Mucosa of descending colon (tissue), 3 donors: ENCODE measurements at regions not wholly inside any gene's neighbourhood (a gene's known extent, or its start where the extent isn't known, plus 50 kb on each side); places are given as distances from the start of the nearest gene placed in this dataset.
A peak's percentile ranks its signal among the peaks of the same experiment; 100 is the strongest.

ENCODE experiments used
- ATAC-seq: fragments of 200-7000 bp; cut with Tn5 transposase; one replicate; pipeline ENCODE4 v1.9.1; 2020; ENCODE audit warnings: mild to moderate bottlenecking, moderate library complexity
- DNase-seq, 3 donors: peaks; one replicate each; pipeline ENCODE4 v3.0.0-alpha.2; 2020
- H3K36me3 ChIP-seq: fragments of 200-600 bp; one replicate; pipeline ENCODE4 v1.8.0; 2021; ENCODE audit warnings: low read depth, mild to moderate bottlenecking
- H3K4me1 ChIP-seq: fragments of 200-600 bp; one replicate; pipeline ENCODE4 v1.8.0; 2021; ENCODE audit warnings: low read depth, mild to moderate bottlenecking
- H3K4me3 ChIP-seq: fragments of 200-600 bp; one replicate; pipeline ENCODE4 v1.8.0; 2021; ENCODE audit warnings: mild to moderate bottlenecking
- H3K9me3 ChIP-seq: fragments of 200-600 bp; one replicate; pipeline ENCODE4 v1.8.0; 2021; ENCODE audit warnings: mild to moderate bottlenecking
- intact Hi-C, 2 donors: fragments of 100-400 bp; cut with DNase I in 1 of 2; cut with micrococcal nuclease in 1 of 2; formaldehyde crosslinking; loops; one replicate each; pipeline versions ENCODE4 v1.11.0 to v1.11.1; 2022; cut with DNase I, micrococcal nuclease
- TF ChIP-seq, protein P1 (sequence below): fragments of 200-600 bp; IDR thresholded peaks from one replicate; pipeline ENCODE4 v1.8.0; 2022; ENCODE audit warnings: antibody characterized with exemption, mild to moderate bottlenecking
- donor health status: DM: no; HTN: no; CAD: no; lungs with moderate emphysema.
- donor health status: DM: no; HTN: no; CAD: no.
- donor health status: DM: no; HTN: yes; CAD: no.

DNA sequence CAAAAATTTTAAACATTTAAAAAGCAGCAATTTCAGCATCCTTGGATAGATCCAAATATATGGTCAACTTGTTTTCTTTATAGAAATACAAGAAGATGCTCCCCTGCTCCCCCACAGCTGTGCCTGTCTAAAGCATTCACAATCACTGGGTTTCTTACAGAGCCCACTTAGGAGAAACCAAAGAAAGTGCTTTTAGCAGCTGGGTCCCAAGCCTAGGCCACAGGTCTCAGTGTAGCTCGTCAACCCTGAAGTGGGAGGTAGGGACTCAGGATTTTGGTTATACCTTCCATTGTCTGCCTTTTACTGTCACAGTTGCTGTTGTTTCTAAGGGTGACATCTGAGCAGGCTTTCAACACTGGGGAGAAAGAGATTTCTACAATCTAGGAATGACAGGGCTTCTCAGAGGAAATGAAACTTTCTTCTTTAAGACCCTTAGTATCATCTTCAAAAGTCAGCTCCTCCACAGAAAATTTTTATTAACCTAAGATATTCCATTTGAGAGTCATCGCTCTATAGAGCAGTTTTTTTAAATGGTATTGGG, 199.3 kb upstream of the CMC1 start:
- H3K9me3 ChIP-seq, result no peaks in the 10 kb centered on the region
- H3K36me3 ChIP-seq, result no peaks in the 10 kb centered on the region
- ATAC-seq, result no peak
- intact Hi-C loops, result no loop called here
- no peak overlapping the region for H3K4me3 ChIP-seq
- H3K4me1 ChIP-seq, result no peaks in the 10 kb centered on the region
- no peak for DNase-seq
- TF ChIP-seq, protein P1, sequence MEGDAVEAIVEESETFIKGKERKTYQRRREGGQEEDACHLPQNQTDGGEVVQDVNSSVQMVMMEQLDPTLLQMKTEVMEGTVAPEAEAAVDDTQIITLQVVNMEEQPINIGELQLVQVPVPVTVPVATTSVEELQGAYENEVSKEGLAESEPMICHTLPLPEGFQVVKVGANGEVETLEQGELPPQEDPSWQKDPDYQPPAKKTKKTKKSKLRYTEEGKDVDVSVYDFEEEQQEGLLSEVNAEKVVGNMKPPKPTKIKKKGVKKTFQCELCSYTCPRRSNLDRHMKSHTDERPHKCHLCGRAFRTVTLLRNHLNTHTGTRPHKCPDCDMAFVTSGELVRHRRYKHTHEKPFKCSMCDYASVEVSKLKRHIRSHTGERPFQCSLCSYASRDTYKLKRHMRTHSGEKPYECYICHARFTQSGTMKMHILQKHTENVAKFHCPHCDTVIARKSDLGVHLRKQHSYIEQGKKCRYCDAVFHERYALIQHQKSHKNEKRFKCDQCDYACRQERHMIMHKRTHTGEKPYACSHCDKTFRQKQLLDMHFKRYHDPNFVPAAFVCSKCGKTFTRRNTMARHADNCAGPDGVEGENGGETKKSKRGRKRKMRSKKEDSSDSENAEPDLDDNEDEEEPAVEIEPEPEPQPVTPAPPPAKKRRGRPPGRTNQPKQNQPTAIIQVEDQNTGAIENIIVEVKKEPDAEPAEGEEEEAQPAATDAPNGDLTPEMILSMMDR, result no peak

DNA sequence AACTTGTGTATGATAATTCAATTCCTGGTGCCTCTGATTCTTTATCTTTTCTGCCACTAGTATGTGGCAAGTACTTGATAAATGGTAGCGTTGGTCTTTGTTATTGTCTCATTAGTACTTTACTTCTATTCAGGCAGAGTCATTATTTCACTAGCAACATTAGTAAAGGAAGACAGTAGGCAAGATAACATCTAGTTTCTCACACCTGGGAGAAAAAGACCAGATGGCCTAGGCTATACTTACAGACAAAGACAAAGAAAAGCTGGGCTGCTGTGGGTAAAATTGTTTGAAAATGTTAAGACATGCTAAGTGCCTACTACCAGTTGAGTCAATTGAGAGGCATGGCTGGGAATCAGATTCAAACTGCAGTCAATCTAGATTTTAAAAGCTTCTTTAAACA, 198.7 kb upstream of the CMC1 start:
- no peak for ATAC-seq
- TF ChIP-seq, protein P1, result no peak
- no peaks in the 10 kb centered on the region for H3K4me1 ChIP-seq
- no peak overlapping the region for H3K4me3 ChIP-seq
- no peaks in the 10 kb centered on the region for H3K9me3 ChIP-seq
- intact Hi-C loops, result no loop called here
- no peaks in the 10 kb centered on the region for H3K36me3 ChIP-seq
- DNase-seq, result no peak

DNA sequence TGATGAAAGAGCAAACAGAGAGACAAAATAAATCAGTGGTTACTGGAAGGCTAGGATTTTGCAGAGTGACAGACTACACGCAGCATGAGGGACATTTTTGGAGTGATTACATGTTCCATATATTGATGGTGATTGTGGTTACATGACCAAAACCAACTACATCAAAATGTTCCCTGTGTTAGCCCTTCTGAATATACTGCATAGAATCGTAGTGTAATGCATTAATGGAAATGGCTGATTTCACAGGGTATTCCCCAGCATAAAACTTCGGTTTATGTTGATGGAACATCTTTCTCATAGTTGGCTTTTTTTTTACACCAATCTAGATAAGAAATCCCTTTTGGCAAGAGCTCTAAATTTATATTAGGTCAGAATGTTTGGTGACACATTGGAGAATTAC, 191.3 kb upstream of the CMC1 start:
- no peaks in the 10 kb centered on the region for H3K36me3 ChIP-seq
- TF ChIP-seq, protein P1, result no peak
- no peaks in the 10 kb centered on the region for H3K9me3 ChIP-seq
- no peak for ATAC-seq
- intact Hi-C loops, result no loop called here
- H3K4me3 ChIP-seq, result no peak overlapping the region
- no peak for DNase-seq
- peaks cover 2% of the 10 kb centered on the region for H3K4me1 ChIP-seq

DNA sequence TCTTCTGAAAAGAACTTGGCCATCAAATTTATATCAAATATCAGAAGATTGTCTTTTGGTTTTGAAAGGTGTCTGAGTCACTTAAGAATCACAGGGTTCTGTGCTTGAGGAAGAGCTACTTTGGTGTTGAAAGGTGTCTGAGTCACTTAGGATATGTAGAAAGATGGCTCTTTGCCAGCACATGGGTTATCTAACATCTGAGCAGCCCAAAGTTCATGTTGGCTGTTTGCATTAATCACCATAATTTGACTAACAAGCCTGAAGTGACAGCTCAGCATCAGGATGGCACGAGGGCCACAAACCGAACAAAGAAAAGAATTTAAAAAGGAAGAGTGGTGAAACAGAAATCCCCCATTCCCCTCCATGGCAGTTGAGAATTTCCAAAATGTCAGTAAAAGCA, 190.5 kb upstream of the CMC1 start:
- intact Hi-C loops, result no loop called here
- no peaks in the 10 kb centered on the region for H3K9me3 ChIP-seq
- ATAC-seq, result peak; percentile 96
- no peaks in the 10 kb centered on the region for H3K36me3 ChIP-seq
- peak in 1 of 3 donors; percentile 77 for DNase-seq
- no peak overlapping the region for H3K4me3 ChIP-seq
- peaks cover 2% of the 10 kb centered on the region for H3K4me1 ChIP-seq
- TF ChIP-seq, protein P1, result no peak

DNA sequence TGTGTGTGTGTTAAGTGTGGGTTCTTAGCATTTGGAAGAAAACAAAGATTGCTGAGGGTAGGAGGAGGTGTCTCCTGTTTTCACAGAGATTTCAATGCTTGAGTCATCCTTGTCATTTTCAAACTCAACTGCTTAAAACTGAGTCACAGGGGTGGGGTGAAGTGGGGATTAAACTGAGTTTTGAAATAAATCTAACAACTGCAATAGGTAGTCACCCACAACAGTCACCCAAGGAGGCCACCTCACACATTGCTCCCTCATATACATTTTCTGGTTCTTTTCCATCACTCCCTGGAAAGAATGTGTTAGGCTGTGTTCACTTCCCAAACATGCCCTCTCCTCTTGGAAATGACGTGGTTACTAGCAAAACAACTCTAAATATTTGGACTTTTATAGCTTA, 187.7 kb upstream of the CMC1 start:
- TF ChIP-seq, protein P1, result no peak
- peaks cover 2% of the 10 kb centered on the region for H3K4me1 ChIP-seq
- H3K4me3 ChIP-seq, result no peak overlapping the region
- intact Hi-C loops, result no loop called here
- no peaks in the 10 kb centered on the region for H3K9me3 ChIP-seq
- H3K36me3 ChIP-seq, result no peaks in the 10 kb centered on the region
- no peak for DNase-seq
- peak; percentile 38 for ATAC-seq

DNA sequence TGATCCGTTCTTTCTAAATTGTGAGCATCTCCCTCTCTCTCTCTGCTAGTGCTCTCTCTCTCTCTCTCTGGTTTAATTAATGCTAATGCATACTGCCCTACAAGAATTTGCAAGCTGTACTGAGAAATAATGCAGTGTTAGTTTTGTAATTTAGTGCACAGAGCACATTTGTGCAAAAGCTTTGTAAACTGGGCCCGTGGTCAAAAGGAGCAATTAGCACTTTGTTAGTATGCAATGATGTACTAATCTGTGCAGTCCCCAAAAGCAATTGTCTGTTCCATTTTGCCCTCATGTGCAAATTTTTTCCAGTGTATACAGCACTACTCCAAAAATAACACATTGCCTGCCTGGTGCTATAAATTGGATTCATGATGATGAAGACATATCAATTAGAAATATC, 184.6 kb upstream of the CMC1 start:
- TF ChIP-seq, protein P1, result no peak
- H3K9me3 ChIP-seq, result no peaks in the 10 kb centered on the region
- intact Hi-C loops, result no loop called here
- no peaks in the 10 kb centered on the region for H3K36me3 ChIP-seq
- ATAC-seq (no peak), DNase-seq (no peak)
- no peak overlapping the region for H3K4me3 ChIP-seq
- H3K4me1 ChIP-seq, result no peaks in the 10 kb centered on the region
